GM19397 (cell line): ENCODE measurements at regions not wholly inside any gene's neighbourhood (a gene's known extent, or its start where the extent isn't known, plus 50 kb on each side); places are given as distances from the start of the nearest gene placed in this dataset.

Experiments
- ATAC-seq: cut with Tn5 transposase; IDR thresholded peaks from one replicate; pipeline ENCODE4 v1.9.1; 2021; ENCODE audit warnings: mild to moderate bottlenecking, moderate library complexity; ENCODE audit not compliant: unreplicated experiment

- ATAC-seq, result no peak
Measured at GRCh38 chr3:153069598-153070510, 92.2 kb upstream of the RAP2B start.

GRCh38 chr3:153070511-153070868 is 91.5 kb upstream of the RAP2B start:
- ATAC-seq, result no peak

GRCh38 chr3:153072382-153072781 is 89.6 kb upstream of the RAP2B start:
- ATAC-seq, result no peak

- ATAC-seq, result no peak
Measured at GRCh38 chr3:153072856-153073255, 89.2 kb upstream of the RAP2B start.

- ATAC-seq, result no peak
Measured at GRCh38 chr3:153073636-153074035, 88.4 kb upstream of the RAP2B start.

- ATAC-seq, result no peak
Measured at GRCh38 chr3:153078826-153079225, 83.2 kb upstream of the RAP2B start.

GRCh38 chr3:153079386-153079785 is 82.6 kb upstream of the RAP2B start:
- no peak for ATAC-seq

- ATAC-seq, result no peak
Measured at GRCh38 chr3:153080778-153081240, 81.2 kb upstream of the RAP2B start.

- no peak for ATAC-seq
Measured at GRCh38 chr3:153084431-153084830, 77.6 kb upstream of the RAP2B start.

- ATAC-seq, result no peak
Measured at GRCh38 chr3:153087595-153088566, 74.1 kb upstream of the RAP2B start.

- ATAC-seq, result no peak
Measured at GRCh38 chr3:153089620-153090019, 72.4 kb upstream of the RAP2B start.

- no peak for ATAC-seq
Measured at GRCh38 chr3:153090973-153091372, 71.1 kb upstream of the RAP2B start.

GRCh38 chr3:153093629-153094028 is 68.4 kb upstream of the RAP2B start:
- ATAC-seq, result no peak

GRCh38 chr3:153094386-153094785 is 67.6 kb upstream of the RAP2B start:
- no peak for ATAC-seq

GRCh38 chr3:153095441-153095840 is 66.6 kb upstream of the RAP2B start:
- no peak for ATAC-seq

GRCh38 chr3:153096731-153097131 is 65.3 kb upstream of the RAP2B start:
- ATAC-seq, result no peak

- ATAC-seq, result no peak
Measured at GRCh38 chr3:153097213-153097612, 64.8 kb upstream of the RAP2B start.

- no peak for ATAC-seq
Measured at GRCh38 chr3:153099131-153099530, 62.9 kb upstream of the RAP2B start.

- ATAC-seq, result no peak
Measured at GRCh38 chr3:153103406-153103945, 58.5 kb upstream of the RAP2B start.

GRCh38 chr3:153110041-153110440 is 52.0 kb upstream of the RAP2B start:
- no peak for ATAC-seq

GRCh38 chr3:153111016-153111415 is 51.0 kb upstream of the RAP2B start:
- ATAC-seq, result no peak
